Neural cell (in vitro differentiated cells): ENCODE measurements at regions not wholly inside any gene's neighbourhood (a gene's known extent, or its start where the extent isn't known, plus 50 kb on each side); places are given as distances from the start of the nearest gene placed in this dataset.

Experiments used
- H2AFZ ChIP-seq: fragments of 200-600, 300-800 bp; sonication (generic), shearing (Covaris generic); 2 replicates; pipeline ENCODE4 v1.6.0; 2014; ENCODE audit warnings: low read depth, mild to moderate bottlenecking, antibody characterized with exemption, low read length, moderate library complexity
- H3F3A ChIP-seq: fragments of 200-600 bp; shearing (Covaris generic); 2 replicates; pipeline ENCODE4 v1.6.1; 2016; ENCODE audit warnings: mild to moderate bottlenecking, moderate library complexity, mixed read lengths, antibody characterized with exemption, low read length; ENCODE audit not compliant: insufficient read depth, poor library complexity, severe bottlenecking
- H3K27ac ChIP-seq: fragments of 200-600, 300-800 bp; sonication (generic), shearing (Covaris generic); 2 replicates; pipeline ENCODE4 v1.5.1; 2014; ENCODE audit warnings: mild to moderate bottlenecking, low read length, moderate library complexity
- H3K27me3 ChIP-seq: fragments of 300-800, 200-600 bp; sonication (generic), shearing (Covaris generic); 2 replicates; pipeline ENCODE4 v1.6.0; 2014; ENCODE audit warnings: mild to moderate bottlenecking, low read depth, low read length, moderate library complexity; ENCODE audit not compliant: insufficient read depth
- H3K36me3 ChIP-seq: fragments of 300-800, 200-600 bp; sonication (generic), shearing (Covaris generic); 2 replicates; pipeline ENCODE4 v1.5.1; 2014; ENCODE audit warnings: mild to moderate bottlenecking, antibody characterized with exemption, low read length, moderate library complexity; ENCODE audit not compliant: insufficient read depth
- H3K4me2 ChIP-seq: fragments of 300-800, 200-600 bp; sonication (generic), shearing (Covaris generic); 2 replicates; pipeline ENCODE4 v1.6.0; 2014; ENCODE audit warnings: mild to moderate bottlenecking, low read length
- H3K4me3 ChIP-seq: fragments of 300-800, 200-600 bp; sonication (generic), shearing (Covaris generic); 2 replicates; pipeline ENCODE4 v1.5.1; 2014; ENCODE audit warnings: mild to moderate bottlenecking, low read length, moderate library complexity
- H3K79me2 ChIP-seq: fragments of 200-600 bp; shearing (Covaris generic); replicated peaks from 2 replicates; pipeline ENCODE4 v1.6.0; 2014; ENCODE audit warnings: mild to moderate bottlenecking, low read length, moderate library complexity; ENCODE audit not compliant: insufficient read depth
- H3K9ac ChIP-seq: fragments of 300-800, 200-600 bp; sonication (generic), shearing (Covaris generic); 2 replicates; pipeline ENCODE4 v1.6.1; 2016; ENCODE audit warnings: mild to moderate bottlenecking, low read length, mixed read lengths
- H3K9me2 ChIP-seq: fragments of 200-600 bp; shearing (Covaris generic); 2 replicates; pipeline ENCODE4 v1.6.1; 2016; ENCODE audit warnings: mild to moderate bottlenecking, low read length, mixed read lengths; ENCODE audit not compliant: insufficient read depth
- H3K9me3 ChIP-seq: fragments of 200-600, 300-800 bp; sonication (generic), shearing (Covaris generic); 2 replicates; pipeline ENCODE4 v1.6.1; 2016; ENCODE audit warnings: mild to moderate bottlenecking, mixed run types, low read length, moderate library complexity, mixed read lengths
- H4K20me1 ChIP-seq: fragments of 200-600 bp; shearing (Covaris generic); 2 replicates; pipeline ENCODE4 v1.6.1; 2016; ENCODE audit warnings: mild to moderate bottlenecking, mixed run types; ENCODE audit not compliant: insufficient read depth
- CTCF ChIP-seq: fragments of 450-650 bp; IDR thresholded peaks from 2 replicates; pipeline ENCODE4 v1.5.1; 2014; ENCODE audit warnings: antibody characterized with exemption, mild to moderate bottlenecking, moderate library complexity; ENCODE audit not compliant: poor library complexity, severe bottlenecking
- EP300 ChIP-seq: fragments of 450-650 bp; conservative IDR thresholded peaks from 2 replicates; pipeline ENCODE4 v1.6.1; 2014; ENCODE audit warnings: antibody characterized with exemption, mild to moderate bottlenecking, moderate library complexity; ENCODE audit not compliant: poor library complexity, severe bottlenecking
- EZH2 ChIP-seq: fragments of 200-600, 300-800 bp; shearing (Covaris generic), sonication (generic); IDR thresholded peaks from 2 replicates; pipeline ENCODE4 v1.6.1; 2014; ENCODE audit warnings: antibody characterized with exemption, low read length, borderline replicate concordance, mild to moderate bottlenecking; ENCODE audit not compliant: insufficient read depth, poor library complexity, severe bottlenecking
- MXI1 ChIP-seq: fragments of 450-650 bp; conservative IDR thresholded peaks from 2 replicates; pipeline ENCODE4 v1.6.1; 2014; ENCODE audit warnings: antibody characterized with exemption, mild to moderate bottlenecking; ENCODE audit not compliant: poor library complexity, severe bottlenecking
- POLR2AphosphoS5 ChIP-seq: IDR thresholded peaks from 2 replicates; pipeline ENCODE4 v1.6.1; 2012
- RAD21 ChIP-seq: fragments of 450-650 bp; conservative IDR thresholded peaks from 2 replicates; pipeline ENCODE4 v1.6.1; 2014; ENCODE audit warnings: antibody characterized with exemption, mild to moderate bottlenecking, moderate library complexity
- REST ChIP-seq: IDR thresholded peaks from 2 replicates; pipeline ENCODE4 v1.6.1; 2012; ENCODE audit warnings: borderline replicate concordance
- SMC3 ChIP-seq: fragments of 450-650 bp; conservative IDR thresholded peaks from 2 replicates; pipeline ENCODE4 v1.6.1; 2014; ENCODE audit warnings: antibody characterized with exemption, mild to moderate bottlenecking, moderate library complexity; ENCODE audit not compliant: poor library complexity
- TAF1 ChIP-seq: IDR thresholded peaks from 2 replicates; pipeline ENCODE4 v1.6.1; 2012; ENCODE audit warnings: low read depth

- no peak overlapping the region for H3K27ac ChIP-seq
- no peak overlapping the region for H3K9ac ChIP-seq
- TF ChIP-seq SMC3: no peak
- no peak for TF ChIP-seq TAF1
- no peak for TF ChIP-seq EP300
- no peak for TF ChIP-seq MXI1
- no peak for TF ChIP-seq EZH2
- TF ChIP-seq REST: no peak
- TF ChIP-seq CTCF: no peak
- TF ChIP-seq POLR2AphosphoS5: no peak
- TF ChIP-seq RAD21: no peak
Observed at GRCh38 chr4:179989975-179990374, 2253.2 kb upstream of the TENM3 start.

DNA sequence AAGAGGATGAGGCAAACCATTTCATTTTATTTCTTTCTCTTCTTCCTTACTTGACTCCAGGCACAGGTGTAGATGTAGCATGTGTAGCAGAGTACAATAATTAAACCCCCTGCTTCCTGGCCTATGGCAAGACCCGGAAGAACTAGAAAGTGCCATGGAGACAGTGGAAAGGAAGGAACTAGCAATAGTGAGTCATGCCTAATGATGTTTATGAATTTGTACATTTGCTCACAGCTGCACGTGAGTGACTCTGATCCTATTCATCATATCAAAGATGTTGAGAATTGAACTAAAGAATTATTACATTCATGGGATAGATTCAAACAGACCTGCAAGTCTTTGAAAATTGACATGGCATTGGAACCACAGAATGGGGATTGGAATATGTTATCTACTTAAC lies 2233.9 kb upstream of the TENM3 start:
- no peaks in the 10 kb centered on the region for H3K9me2 ChIP-seq
- TF ChIP-seq SMC3: no peak
- no peak for TF ChIP-seq CTCF
- no peak for TF ChIP-seq EP300
- TF ChIP-seq TAF1: no peak
- TF ChIP-seq POLR2AphosphoS5: no peak
- TF ChIP-seq REST: no peak
- TF ChIP-seq EZH2: no peak
- TF ChIP-seq MXI1: no peak
- TF ChIP-seq RAD21: no peak

More at GRCh38 chr4:179989975-179990374, 2253.2 kb upstream of the TENM3 start:
- Histone ChIP-seq H3K4me3 (no peak overlapping the region), H2AFZ (no peak overlapping the region), H3F3A (no peaks in the 10 kb centered on the region), H3K9me2 (no peaks in the 10 kb centered on the region), H3K4me2 (no peak overlapping the region), H3K27me3 (no peaks in the 10 kb centered on the region), H4K20me1 (no peaks in the 10 kb centered on the region), H3K79me2 (no peaks in the 10 kb centered on the region), H3K9me3 (no peaks in the 10 kb centered on the region), H3K36me3 (no peaks in the 10 kb centered on the region)

More for the DNA sequence above, 2233.9 kb upstream of the TENM3 start:
- no peak overlapping the region for H3K4me2 ChIP-seq
- H3K4me3 ChIP-seq: no peak overlapping the region
- no peaks in the 10 kb centered on the region for H3K79me2 ChIP-seq
- no peaks in the 10 kb centered on the region for H3K36me3 ChIP-seq
- H3F3A ChIP-seq: no peaks in the 10 kb centered on the region
- H3K9ac ChIP-seq: no peak overlapping the region
- H4K20me1 ChIP-seq: no peaks in the 10 kb centered on the region
- no peak overlapping the region for H2AFZ ChIP-seq
- no peaks in the 10 kb centered on the region for H3K9me3 ChIP-seq
- H3K27me3 ChIP-seq: no peaks in the 10 kb centered on the region
- H3K27ac ChIP-seq: no peak overlapping the region
